Loucy (cell line): ENCODE measurements at regions not wholly inside any gene's neighbourhood (a gene's known extent, or its start where the extent isn't known, plus 50 kb on each side); places are given as distances from the start of the nearest gene placed in this dataset.

Source experiments
- H2AFZ ChIP-seq: fragments of 200-600 bp; sonication (generic); 2 replicates; pipeline ENCODE4 v1.6.0; 2016; ENCODE audit warnings: antibody characterized with exemption, mild to moderate bottlenecking, low read length, moderate library complexity
- H3F3A ChIP-seq: fragments of 200-600 bp; 2 replicates; pipeline ENCODE4 v1.6.0; 2016; ENCODE audit warnings: antibody characterized with exemption, low read depth, mild to moderate bottlenecking
- H3K27me3 ChIP-seq: fragments of 200-600 bp; sonication (generic); 2 replicates; pipeline ENCODE4 v1.6.1; 2014; ENCODE audit warnings: low read length, mild to moderate bottlenecking; ENCODE audit not compliant: insufficient read depth, poor library complexity, severe bottlenecking
- H3K36me3 ChIP-seq: fragments of 200-600 bp; sonication (generic); 2 replicates; pipeline ENCODE4 v1.6.1; 2016; ENCODE audit warnings: low read length; ENCODE audit not compliant: insufficient read depth
- H3K4me1 ChIP-seq: fragments of 200-600 bp; sonication (generic); 2 replicates; pipeline ENCODE4 v1.5.1; 2014; ENCODE audit warnings: low read length, mild to moderate bottlenecking; ENCODE audit not compliant: insufficient read depth, poor library complexity, severe bottlenecking
- H3K4me2 ChIP-seq: fragments of 200-600 bp; sonication (generic); 2 replicates; pipeline ENCODE4 v1.6.0; 2014; ENCODE audit warnings: antibody characterized with exemption, low read length, low read depth, mild to moderate bottlenecking; ENCODE audit not compliant: poor library complexity, severe bottlenecking
- H3K4me3 ChIP-seq: fragments of 200-600 bp; sonication (generic); 2 replicates; pipeline ENCODE4 v1.5.1; 2014; ENCODE audit warnings: low read length, mild to moderate bottlenecking, mixed read lengths; ENCODE audit not compliant: poor library complexity, severe bottlenecking
- H3K79me2 ChIP-seq: fragments of 200-600 bp; sonication (generic); 2 replicates; pipeline ENCODE4 v1.6.1; 2014; ENCODE audit warnings: low read length; ENCODE audit not compliant: insufficient read depth
- H3K9ac ChIP-seq: fragments of 200-600 bp; sonication (generic); 2 replicates; pipeline ENCODE4 v1.6.0; 2014; ENCODE audit warnings: mild to moderate bottlenecking, low read depth, low read length, moderate library complexity; ENCODE audit not compliant: poor library complexity, severe bottlenecking
- H3K9me2 ChIP-seq: fragments of 200-600 bp; sonication (generic); replicated peaks from 2 replicates; pipeline ENCODE4 v1.6.1; 2016; ENCODE audit warnings: low read depth, low read length, mixed read lengths
- H3K9me3 ChIP-seq: fragments of 200-600 bp; sonication (generic); 2 replicates; pipeline ENCODE4 v1.6.1; 2014; ENCODE audit warnings: mild to moderate bottlenecking, antibody characterized with exemption, low read length, low read depth; ENCODE audit not compliant: insufficient read depth
- H4K20me1 ChIP-seq: fragments of 200-600 bp; sonication (generic); 2 replicates; pipeline ENCODE4 v1.6.0; 2014; ENCODE audit warnings: antibody characterized with exemption, low read length, mild to moderate bottlenecking; ENCODE audit not compliant: insufficient read depth, poor library complexity, severe bottlenecking
- EZH2phosphoT487 ChIP-seq: fragments of 200-600 bp; IDR thresholded peaks from 2 replicates; pipeline ENCODE4 v1.6.1; 2018; ENCODE audit warnings: antibody characterized with exemption, mild to moderate bottlenecking, moderate library complexity, borderline replicate concordance
- TF ChIP-seq, protein P1 (sequence below): fragments of 200-600 bp; sonication (generic); conservative IDR thresholded peaks from 2 replicates; pipeline ENCODE4 v1.5.1; 2014; ENCODE audit warnings: mild to moderate bottlenecking, antibody characterized with exemption, low read length

- no peaks in the 10 kb centered on the region for H3K79me2 ChIP-seq
- TF ChIP-seq EZH2phosphoT487: no peak
- TF ChIP-seq, protein P1, sequence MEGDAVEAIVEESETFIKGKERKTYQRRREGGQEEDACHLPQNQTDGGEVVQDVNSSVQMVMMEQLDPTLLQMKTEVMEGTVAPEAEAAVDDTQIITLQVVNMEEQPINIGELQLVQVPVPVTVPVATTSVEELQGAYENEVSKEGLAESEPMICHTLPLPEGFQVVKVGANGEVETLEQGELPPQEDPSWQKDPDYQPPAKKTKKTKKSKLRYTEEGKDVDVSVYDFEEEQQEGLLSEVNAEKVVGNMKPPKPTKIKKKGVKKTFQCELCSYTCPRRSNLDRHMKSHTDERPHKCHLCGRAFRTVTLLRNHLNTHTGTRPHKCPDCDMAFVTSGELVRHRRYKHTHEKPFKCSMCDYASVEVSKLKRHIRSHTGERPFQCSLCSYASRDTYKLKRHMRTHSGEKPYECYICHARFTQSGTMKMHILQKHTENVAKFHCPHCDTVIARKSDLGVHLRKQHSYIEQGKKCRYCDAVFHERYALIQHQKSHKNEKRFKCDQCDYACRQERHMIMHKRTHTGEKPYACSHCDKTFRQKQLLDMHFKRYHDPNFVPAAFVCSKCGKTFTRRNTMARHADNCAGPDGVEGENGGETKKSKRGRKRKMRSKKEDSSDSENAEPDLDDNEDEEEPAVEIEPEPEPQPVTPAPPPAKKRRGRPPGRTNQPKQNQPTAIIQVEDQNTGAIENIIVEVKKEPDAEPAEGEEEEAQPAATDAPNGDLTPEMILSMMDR: no peak
- H3K27me3 ChIP-seq: no peaks in the 10 kb centered on the region
- H3K36me3 ChIP-seq: no peaks in the 10 kb centered on the region
- H3K9ac ChIP-seq: no peak overlapping the region
- H3K4me3 ChIP-seq: no peak overlapping the region
- no peaks in the 10 kb centered on the region for H3K9me3 ChIP-seq
- H3K9me2 ChIP-seq: no peaks in the 10 kb centered on the region
- H3K4me2 ChIP-seq: no peak overlapping the region
- H3F3A ChIP-seq: no peaks in the 10 kb centered on the region
- no peak overlapping the region for H2AFZ ChIP-seq
- no peaks in the 10 kb centered on the region for H3K4me1 ChIP-seq
- H4K20me1 ChIP-seq: no peaks in the 10 kb centered on the region
These were observed 484.6 kb upstream of the INTU start for GRCh38 chr4:127148165-127148564.

GRCh38 chr4:127149086-127149485, 483.7 kb upstream of the INTU start:
- Histone ChIP-seq H3K79me2 (no peaks in the 10 kb centered on the region), H3K9me3 (no peaks in the 10 kb centered on the region), H3K4me1 (no peaks in the 10 kb centered on the region), H3K9ac (no peak overlapping the region), H3K36me3 (no peaks in the 10 kb centered on the region), H3K27me3 (no peaks in the 10 kb centered on the region), H2AFZ (no peak overlapping the region), H3F3A (no peaks in the 10 kb centered on the region), H3K9me2 (no peaks in the 10 kb centered on the region), H3K4me2 (no peak overlapping the region), H4K20me1 (no peaks in the 10 kb centered on the region), H3K4me3 (no peak overlapping the region)
- TF ChIP-seq EZH2phosphoT487: no peak
- TF ChIP-seq, protein P1: no peak

- Histone ChIP-seq H3F3A (no peaks in the 10 kb centered on the region), H3K27me3 (no peaks in the 10 kb centered on the region), H3K4me1 (no peaks in the 10 kb centered on the region), H2AFZ (no peak overlapping the region), H3K9me3 (no peaks in the 10 kb centered on the region), H3K9ac (no peak overlapping the region), H4K20me1 (no peaks in the 10 kb centered on the region), H3K36me3 (no peaks in the 10 kb centered on the region), H3K9me2 (no peaks in the 10 kb centered on the region), H3K79me2 (no peaks in the 10 kb centered on the region), H3K4me3 (no peak overlapping the region), H3K4me2 (no peak overlapping the region)
- TF ChIP-seq, protein P1: no peak
- no peak for TF ChIP-seq EZH2phosphoT487
These were observed 480.8 kb upstream of the INTU start for GRCh38 chr4:127151941-127152340.
